ENCODE measurements at regions not wholly inside any gene's neighbourhood (a gene's known extent, or its start where the extent isn't known, plus 50 kb on each side); places are given as distances from the start of the nearest gene placed in this dataset.

- TF ChIP-seq, protein P1, sequence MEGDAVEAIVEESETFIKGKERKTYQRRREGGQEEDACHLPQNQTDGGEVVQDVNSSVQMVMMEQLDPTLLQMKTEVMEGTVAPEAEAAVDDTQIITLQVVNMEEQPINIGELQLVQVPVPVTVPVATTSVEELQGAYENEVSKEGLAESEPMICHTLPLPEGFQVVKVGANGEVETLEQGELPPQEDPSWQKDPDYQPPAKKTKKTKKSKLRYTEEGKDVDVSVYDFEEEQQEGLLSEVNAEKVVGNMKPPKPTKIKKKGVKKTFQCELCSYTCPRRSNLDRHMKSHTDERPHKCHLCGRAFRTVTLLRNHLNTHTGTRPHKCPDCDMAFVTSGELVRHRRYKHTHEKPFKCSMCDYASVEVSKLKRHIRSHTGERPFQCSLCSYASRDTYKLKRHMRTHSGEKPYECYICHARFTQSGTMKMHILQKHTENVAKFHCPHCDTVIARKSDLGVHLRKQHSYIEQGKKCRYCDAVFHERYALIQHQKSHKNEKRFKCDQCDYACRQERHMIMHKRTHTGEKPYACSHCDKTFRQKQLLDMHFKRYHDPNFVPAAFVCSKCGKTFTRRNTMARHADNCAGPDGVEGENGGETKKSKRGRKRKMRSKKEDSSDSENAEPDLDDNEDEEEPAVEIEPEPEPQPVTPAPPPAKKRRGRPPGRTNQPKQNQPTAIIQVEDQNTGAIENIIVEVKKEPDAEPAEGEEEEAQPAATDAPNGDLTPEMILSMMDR (IDR thresholded peaks at IDR 0.05; ENCODE audit: borderline replicate concordance, extremely low read depth, low read length, poor library complexity, severe bottlenecking): no peak
- TF ChIP-seq EZH2 (IDR thresholded peaks at IDR 0.05; ENCODE audit: borderline replicate concordance, low read depth, low read length, severe bottlenecking): no peak
These were observed 203.5 kb downstream of the LPIN1 start for GRCh38 chr2:11949732-11950523.
